ENCODE measurements at regions not wholly inside any gene's neighbourhood (a gene's known extent, or its start where the extent isn't known, plus 50 kb on each side); places are given as distances from the start of the nearest gene placed in this dataset.
A peak's percentile ranks its signal among the peaks of the same experiment; 100 is the strongest.
"Not testable (repeated sequence)": the region's sequence is repeated elsewhere in the genome, so short reads cannot be mapped to it uniquely, and the experiment has no call there.

DNA sequence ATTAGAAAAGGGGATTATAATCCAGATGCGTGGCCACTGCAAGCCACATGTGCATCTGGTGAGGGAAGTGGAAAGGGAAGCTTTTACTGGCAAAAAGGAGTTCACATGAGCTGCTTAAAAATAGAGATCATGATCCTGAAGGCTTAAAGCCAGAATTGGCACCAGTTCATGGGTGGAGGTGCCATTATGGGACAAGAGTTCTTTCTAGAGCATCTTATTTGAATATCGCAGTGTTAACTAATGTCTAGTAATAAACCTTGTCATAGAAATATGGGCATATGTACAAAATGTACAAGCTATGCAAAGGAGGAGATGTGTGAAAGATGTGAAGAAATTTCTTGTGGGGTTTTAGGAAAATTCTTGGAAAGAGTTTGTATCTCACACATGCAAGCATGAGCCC, 178.4 kb upstream of the CBLB start:
- no peak for ATAC-seq
- H3K4me1 Mint-ChIP-seq = no peaks in the 10 kb centered on the region

DNA sequence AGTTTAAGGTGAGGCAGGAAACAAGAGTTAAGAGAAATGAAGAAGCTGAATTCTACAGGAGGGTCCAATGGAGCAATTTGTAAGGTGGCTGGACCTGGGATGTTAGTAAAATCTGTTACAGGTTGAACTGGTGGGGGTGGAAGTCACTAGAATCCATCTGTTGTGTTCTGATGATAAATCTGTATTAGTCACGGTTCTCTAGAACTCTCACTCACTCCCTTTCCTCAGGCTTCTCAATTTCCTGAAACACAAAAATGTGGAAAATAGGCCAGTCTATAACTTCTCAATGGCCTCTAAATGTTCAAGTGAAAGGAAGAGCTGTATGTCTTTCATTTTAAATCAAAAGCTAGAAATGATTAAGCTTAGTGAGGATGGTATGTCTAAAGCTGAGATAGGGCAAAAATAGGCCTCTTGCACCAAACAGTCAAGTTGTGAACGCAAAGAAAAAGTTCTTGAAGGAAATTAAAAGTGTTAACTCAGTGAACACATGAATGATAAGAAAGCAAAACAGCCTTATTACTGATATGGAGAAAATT, 180.2 kb upstream of the CBLB start:
- no peak for DNase-seq
- no peaks in the 10 kb centered on the region for H3K9me3 ChIP-seq (ENCODE audit: control insufficient read depth, low read length, poor library complexity, severe bottlenecking)

More for the DNA sequence above, 178.4 kb upstream of the CBLB start:
- Mint-ChIP-seq H3K36me3 (ENCODE audit: low read depth) (peaks cover 2% of the 10 kb centered on the region), H3K27me3 (no peaks in the 10 kb centered on the region), H3K27ac (no peak overlapping the region), H3K4me3 (no peak overlapping the region)
- no peak for DNase-seq
- no peaks in the 10 kb centered on the region for H3K9me3 ChIP-seq (ENCODE audit: control insufficient read depth, low read length, poor library complexity, severe bottlenecking)

DNA sequence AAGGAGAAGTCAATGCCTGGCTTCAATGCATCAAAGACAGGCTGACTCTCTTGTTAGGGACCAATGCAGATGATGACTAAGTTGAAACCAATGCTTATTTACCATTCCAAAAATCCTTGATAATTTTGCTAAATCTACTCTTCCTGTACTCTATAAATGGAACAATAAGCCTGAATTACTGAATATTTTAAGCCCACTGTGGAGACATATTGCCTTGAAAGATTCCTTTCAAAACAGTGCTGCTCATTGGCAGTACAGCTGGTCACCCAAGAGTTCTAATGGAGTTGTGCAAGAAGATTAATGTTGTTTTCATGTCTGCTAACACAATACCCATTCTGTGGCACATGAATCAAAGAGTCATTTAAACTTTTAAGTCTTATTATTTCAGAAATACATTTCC, 181.0 kb upstream of the CBLB start:
- Mint-ChIP-seq H3K27ac (no peak overlapping the region), H3K27me3 (no peaks in the 10 kb centered on the region), H3K4me1 (no peaks in the 10 kb centered on the region), H3K4me3 (no peak overlapping the region), H3K36me3 (ENCODE audit: low read depth) (peaks cover 2% of the 10 kb centered on the region)
- DNase-seq (no peak), ATAC-seq (no peak)
- no peaks in the 10 kb centered on the region for H3K9me3 ChIP-seq (ENCODE audit: control insufficient read depth, low read length, poor library complexity, severe bottlenecking)

More for the DNA sequence above, 180.2 kb upstream of the CBLB start:
- Mint-ChIP-seq H3K27ac (no peak overlapping the region), H3K4me3 (no peak overlapping the region), H3K36me3 (ENCODE audit: low read depth) (peaks cover 2% of the 10 kb centered on the region), H3K27me3 (no peaks in the 10 kb centered on the region), H3K4me1 (no peaks in the 10 kb centered on the region)
- ATAC-seq = no peak

DNA sequence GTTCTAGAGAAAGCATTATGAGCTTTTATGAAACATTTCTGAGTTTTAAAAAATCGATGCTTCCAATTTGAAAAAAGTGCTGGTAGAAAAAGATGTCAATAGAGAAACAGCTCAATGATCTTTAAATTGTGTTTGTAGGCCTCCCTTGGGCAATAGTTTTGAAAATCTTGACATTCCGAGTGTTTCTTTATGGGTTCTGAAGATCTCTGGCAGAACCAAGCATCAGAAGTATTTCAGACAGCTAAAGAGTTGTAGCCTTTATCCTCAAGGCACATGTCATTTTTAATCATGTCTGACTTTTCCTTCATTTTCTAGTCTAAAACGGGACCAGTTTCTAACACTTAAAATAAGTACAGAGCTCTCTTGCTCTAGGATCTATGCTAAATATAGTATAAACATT, 188.1 kb upstream of the CBLB start:
- Mint-ChIP-seq H3K27me3 (no peaks in the 10 kb centered on the region), H3K4me1 (peaks cover 9% of the 10 kb centered on the region), H3K36me3 (ENCODE audit: low read depth) (no peaks in the 10 kb centered on the region), H3K4me3 (no peak overlapping the region), H3K27ac (no peak overlapping the region)
- no peaks in the 10 kb centered on the region for H3K9me3 ChIP-seq (ENCODE audit: control insufficient read depth, low read length, poor library complexity, severe bottlenecking)
- ATAC-seq = no peak
- DNase-seq = no peak

DNA sequence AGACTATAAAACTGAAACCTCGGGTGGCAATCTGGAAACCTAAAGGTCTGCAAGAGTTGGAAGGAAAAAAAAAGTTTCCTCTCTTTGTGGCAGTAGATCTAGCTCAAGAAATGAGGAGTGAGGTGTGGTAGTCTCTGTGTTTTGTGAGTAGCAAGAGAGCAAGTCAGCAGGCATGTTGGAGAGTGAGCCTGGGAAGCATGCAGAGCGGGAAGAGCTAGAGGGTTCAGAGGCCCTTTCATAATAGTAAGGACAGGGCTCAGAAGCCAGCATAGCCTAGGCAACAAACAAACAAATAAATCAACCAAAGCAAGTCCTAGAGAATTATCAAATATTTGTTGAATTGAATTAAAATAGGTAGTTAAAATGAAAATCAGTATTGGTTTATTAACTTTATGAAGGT, 189.7 kb upstream of the CBLB start:
- H3K4me1 Mint-ChIP-seq = peaks cover 9% of the 10 kb centered on the region
- H3K36me3 Mint-ChIP-seq (ENCODE audit: low read depth) = no peaks in the 10 kb centered on the region
- H3K27ac Mint-ChIP-seq = peak overlapping the region; percentile 80
- DNase-seq (no peak), ATAC-seq (no peak)
- H3K4me3 Mint-ChIP-seq = peak overlapping the region; percentile 10
- no peaks in the 10 kb centered on the region for H3K9me3 ChIP-seq (ENCODE audit: control insufficient read depth, low read length, poor library complexity, severe bottlenecking)
- H3K27me3 Mint-ChIP-seq = no peaks in the 10 kb centered on the region

DNA sequence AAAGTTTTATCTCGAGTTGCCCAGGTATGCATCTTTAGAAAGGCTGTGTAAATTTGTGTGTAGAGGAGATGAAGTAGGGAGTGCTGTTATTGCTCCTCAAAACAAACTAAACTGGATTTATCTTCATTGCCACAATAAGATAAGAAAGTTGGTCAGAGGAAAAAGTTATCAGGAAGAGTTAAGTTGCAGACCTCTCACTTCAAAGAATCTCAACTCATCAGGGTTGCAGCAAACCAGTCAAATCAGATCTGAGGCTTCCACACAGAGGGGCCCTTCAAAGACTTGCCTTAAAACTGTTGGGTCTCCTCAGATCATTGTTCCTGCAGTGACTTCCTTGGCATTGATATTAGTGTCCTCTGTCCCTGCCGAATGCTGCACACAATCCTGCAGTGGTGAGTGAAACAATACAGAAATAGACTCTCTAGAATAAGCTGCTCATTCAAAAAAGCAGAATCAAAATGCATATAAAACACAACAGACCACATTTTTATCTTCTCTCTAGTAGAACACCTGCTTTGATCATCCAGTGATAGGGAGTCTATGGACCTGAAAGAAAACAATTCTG, 191.2 kb upstream of the CBLB start:
- H3K9me3 ChIP-seq (ENCODE audit: control insufficient read depth, low read length, poor library complexity, severe bottlenecking) = no peaks in the 10 kb centered on the region
- no peak for ATAC-seq
- no peaks in the 10 kb centered on the region for H3K36me3 Mint-ChIP-seq (ENCODE audit: low read depth)

DNA sequence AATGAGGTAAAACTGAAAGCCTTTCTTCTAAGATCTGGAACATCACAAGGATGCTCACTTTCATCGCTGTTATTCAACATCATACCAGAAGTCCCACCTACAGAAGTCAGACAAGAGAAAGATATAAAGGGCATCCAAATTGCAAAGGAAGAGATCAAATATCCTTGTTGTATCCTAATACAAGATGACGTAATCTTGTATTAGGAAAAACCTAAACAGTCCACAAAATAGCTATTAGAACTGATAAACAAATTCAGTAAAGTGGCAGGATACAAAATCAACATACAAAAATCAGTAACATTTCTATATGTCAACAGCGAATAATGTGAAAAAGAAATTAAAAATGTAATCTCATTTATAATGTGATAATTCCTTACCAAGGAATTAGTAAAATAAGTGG, 195.1 kb upstream of the CBLB start:
- Mint-ChIP-seq H3K4me3 (no peak overlapping the region), H3K27me3 (no peaks in the 10 kb centered on the region), H3K36me3 (ENCODE audit: low read depth) (no peaks in the 10 kb centered on the region), H3K27ac (no peak overlapping the region), H3K4me1 (no peaks in the 10 kb centered on the region)
- ATAC-seq = no peak
- H3K9me3 ChIP-seq (ENCODE audit: control insufficient read depth, low read length, poor library complexity, severe bottlenecking) = no peaks in the 10 kb centered on the region
- DNase-seq = no peak

More for the DNA sequence above, 191.2 kb upstream of the CBLB start:
- DNase-seq = no peak
- no peak overlapping the region for H3K4me3 Mint-ChIP-seq
- H3K27me3 Mint-ChIP-seq = no peaks in the 10 kb centered on the region
- H3K27ac Mint-ChIP-seq = no peak overlapping the region
- H3K4me1 Mint-ChIP-seq = peaks cover 9% of the 10 kb centered on the region

DNA sequence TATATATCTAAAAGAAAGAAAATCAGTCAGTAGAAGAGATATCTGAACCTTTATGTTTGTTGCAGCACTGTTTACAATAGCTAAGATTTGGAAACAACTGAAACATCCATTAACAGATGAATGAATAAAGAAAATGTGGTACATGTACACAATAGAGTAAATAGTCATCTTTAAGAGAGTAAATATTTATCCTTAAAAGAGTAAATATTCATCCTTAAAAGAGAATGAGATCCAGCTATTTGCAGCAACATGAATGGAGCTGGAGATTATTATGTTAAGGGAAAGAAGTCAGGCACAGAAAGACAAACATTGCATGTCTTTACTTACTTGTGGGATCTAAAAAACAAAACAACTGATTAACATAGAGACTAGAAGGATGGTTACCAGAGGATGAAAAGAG, 197.0 kb upstream of the CBLB start:
- ATAC-seq (no peak), DNase-seq (no peak)
- Mint-ChIP-seq H3K27me3 (no peaks in the 10 kb centered on the region), H3K4me1 (no peaks in the 10 kb centered on the region), H3K36me3 (ENCODE audit: low read depth) (no peaks in the 10 kb centered on the region), H3K27ac (no peak overlapping the region), H3K4me3 (no peak overlapping the region)
- H3K9me3 ChIP-seq (ENCODE audit: control insufficient read depth, low read length, poor library complexity, severe bottlenecking) = peaks cover 2% of the 10 kb centered on the region

DNA sequence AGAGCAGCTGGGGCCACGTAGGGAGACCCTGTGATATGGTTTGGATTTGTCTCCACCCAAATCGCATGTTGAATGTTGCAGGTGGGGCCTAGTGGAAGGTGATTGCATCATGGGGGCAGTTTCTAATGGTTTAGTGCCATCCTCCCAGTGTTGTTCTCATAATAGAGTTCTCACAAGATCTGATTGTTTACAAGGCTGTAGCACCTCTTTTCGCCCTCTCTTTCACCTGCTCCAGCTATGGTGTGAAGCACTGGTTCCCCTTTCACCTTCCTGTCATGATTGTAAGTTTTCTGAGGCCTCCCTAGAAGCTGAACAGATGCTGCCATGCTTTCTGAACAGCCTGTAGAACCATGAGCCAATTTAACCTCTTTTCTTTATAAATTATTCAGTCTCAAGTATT, 198.9 kb upstream of the CBLB start:
- no peak for ATAC-seq

DNA sequence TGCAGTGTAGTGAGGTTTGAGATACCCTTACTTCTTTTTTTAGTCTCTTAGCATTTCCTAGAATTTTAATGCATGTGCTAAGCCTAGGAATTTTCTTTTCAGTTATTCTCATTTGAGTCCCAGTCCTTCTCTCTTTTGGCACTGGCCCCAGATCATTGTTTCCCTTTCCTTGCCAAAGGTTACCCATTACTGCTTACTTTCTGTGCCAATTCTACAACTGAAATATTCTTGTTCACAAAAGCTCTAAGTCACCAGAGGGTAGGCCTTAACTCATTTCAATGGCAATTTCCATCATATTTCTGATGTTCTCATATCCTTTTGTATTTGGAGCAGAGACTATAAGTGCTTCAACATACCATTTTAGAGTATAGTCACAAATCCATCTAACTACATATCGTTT, 199.6 kb upstream of the CBLB start:
- H3K27me3 Mint-ChIP-seq = no peaks in the 10 kb centered on the region
- DNase-seq (no peak), ATAC-seq (no peak)
- no peaks in the 10 kb centered on the region for H3K36me3 Mint-ChIP-seq (ENCODE audit: low read depth)
- no peak overlapping the region for H3K4me3 Mint-ChIP-seq
- peaks cover 2% of the 10 kb centered on the region for H3K9me3 ChIP-seq (ENCODE audit: control insufficient read depth, low read length, poor library complexity, severe bottlenecking)
- H3K4me1 Mint-ChIP-seq = no peaks in the 10 kb centered on the region
- H3K27ac Mint-ChIP-seq = no peak overlapping the region

More for the DNA sequence above, 198.9 kb upstream of the CBLB start:
- Mint-ChIP-seq H3K4me3 (no peak overlapping the region), H3K27me3 (no peaks in the 10 kb centered on the region), H3K27ac (no peak overlapping the region), H3K4me1 (no peaks in the 10 kb centered on the region), H3K36me3 (ENCODE audit: low read depth) (no peaks in the 10 kb centered on the region)
- DNase-seq = no peak
- peaks cover 2% of the 10 kb centered on the region for H3K9me3 ChIP-seq (ENCODE audit: control insufficient read depth, low read length, poor library complexity, severe bottlenecking)

DNA sequence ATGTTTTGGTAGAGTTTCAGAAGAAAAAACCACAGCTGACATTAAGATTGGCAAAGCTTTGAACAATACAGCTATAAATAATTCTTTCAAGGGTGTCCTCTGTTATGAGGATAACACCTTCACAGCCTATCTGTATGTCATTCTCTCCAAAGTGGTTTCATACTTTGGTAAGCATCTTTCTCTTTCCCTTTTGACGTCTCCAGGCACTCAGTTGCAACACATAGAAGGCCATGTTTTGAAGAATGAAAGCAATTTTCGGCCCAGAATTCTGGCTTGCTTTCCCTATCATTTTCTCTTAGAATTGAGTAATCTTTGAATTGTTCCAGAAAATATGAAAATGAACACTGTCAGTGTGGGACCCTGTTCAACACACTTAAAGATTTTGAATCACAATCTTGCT, 200.0 kb upstream of the CBLB start:
- Mint-ChIP-seq H3K4me3 (no peak overlapping the region), H3K36me3 (ENCODE audit: low read depth) (no peaks in the 10 kb centered on the region), H3K27me3 (no peaks in the 10 kb centered on the region), H3K4me1 (no peaks in the 10 kb centered on the region), H3K27ac (no peak overlapping the region)
- ATAC-seq (no peak), DNase-seq (no peak)
- H3K9me3 ChIP-seq (ENCODE audit: control insufficient read depth, low read length, poor library complexity, severe bottlenecking) = peaks cover 2% of the 10 kb centered on the region

DNA sequence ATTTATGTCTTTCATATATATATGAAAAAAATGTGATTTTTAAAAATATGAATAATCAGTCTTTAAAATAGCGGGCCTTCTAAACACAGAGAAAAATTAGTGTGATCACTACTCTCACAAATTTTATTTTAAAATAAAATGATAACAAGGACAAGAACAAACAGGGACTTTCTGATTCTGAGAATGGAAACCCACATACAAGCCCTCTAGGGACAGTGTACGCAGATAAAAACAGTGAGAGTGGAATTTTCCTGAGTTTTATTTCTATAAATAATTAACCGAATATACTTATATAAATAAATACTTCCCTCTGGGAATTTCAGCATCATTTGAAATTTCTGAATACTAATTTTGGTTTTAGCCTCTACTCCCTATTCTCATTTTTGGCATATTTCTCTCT, 201.4 kb upstream of the CBLB start:
- Mint-ChIP-seq H3K27ac (no peak overlapping the region), H3K4me1 (no peaks in the 10 kb centered on the region), H3K27me3 (no peaks in the 10 kb centered on the region), H3K4me3 (no peak overlapping the region), H3K36me3 (ENCODE audit: low read depth) (no peaks in the 10 kb centered on the region)
- no peak for DNase-seq
- no peak for ATAC-seq
- H3K9me3 ChIP-seq (ENCODE audit: control insufficient read depth, low read length, poor library complexity, severe bottlenecking) = peaks cover 2% of the 10 kb centered on the region

DNA sequence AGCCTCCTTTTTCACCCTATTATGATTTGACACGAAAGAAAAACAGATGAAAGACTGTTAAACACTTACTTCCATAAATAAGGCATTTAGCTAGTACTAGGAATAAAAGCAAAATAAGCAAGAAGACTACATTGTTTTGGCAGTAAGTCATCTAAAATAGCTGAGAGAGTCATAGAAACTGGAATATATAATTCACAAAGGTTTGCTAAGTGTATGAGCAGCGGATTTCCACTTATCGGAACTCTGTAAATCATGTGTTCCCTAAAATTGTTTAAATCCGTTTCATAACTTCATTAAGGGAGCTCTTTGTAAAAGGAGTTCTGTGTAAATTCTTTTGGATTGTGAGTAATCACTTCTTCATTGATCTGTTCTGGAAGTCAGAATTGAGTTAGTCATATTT, 202.5 kb upstream of the CBLB start:
- H3K4me3 Mint-ChIP-seq = no peak overlapping the region
- no peaks in the 10 kb centered on the region for H3K4me1 Mint-ChIP-seq
- no peak for DNase-seq
- H3K9me3 ChIP-seq (ENCODE audit: control insufficient read depth, low read length, poor library complexity, severe bottlenecking) = peaks cover 2% of the 10 kb centered on the region
- no peaks in the 10 kb centered on the region for H3K27me3 Mint-ChIP-seq
- H3K36me3 Mint-ChIP-seq (ENCODE audit: low read depth) = no peaks in the 10 kb centered on the region
- no peak overlapping the region for H3K27ac Mint-ChIP-seq
- ATAC-seq = no peak

DNA sequence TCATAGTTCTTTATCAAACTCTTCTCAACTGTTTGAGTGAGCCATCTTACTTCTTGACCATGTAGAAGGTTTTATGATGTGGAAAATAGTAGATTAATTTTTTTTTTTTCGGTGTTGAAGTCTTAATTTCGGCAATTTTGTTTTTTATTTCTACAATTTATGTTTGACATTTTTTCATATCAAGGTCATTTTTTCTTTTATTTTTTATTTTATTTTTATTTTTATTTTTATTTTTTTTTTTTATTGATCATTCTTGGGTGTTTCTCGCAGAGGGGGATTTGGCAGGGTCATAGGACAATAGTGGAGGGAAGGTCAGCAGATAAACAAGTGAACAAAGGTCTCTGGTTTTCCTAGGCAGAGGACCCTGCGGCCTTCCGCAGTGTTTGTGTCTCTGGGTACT, 203.8 kb upstream of the CBLB start:
- H3K27ac Mint-ChIP-seq; H3K27me3 Mint-ChIP-seq; H3K9me3 ChIP-seq (ENCODE audit: control insufficient read depth, low read length, poor library complexity, severe bottlenecking); ATAC-seq; DNase-seq; H3K36me3 Mint-ChIP-seq (ENCODE audit: low read depth); H3K4me3 Mint-ChIP-seq; H3K4me1 Mint-ChIP-seq: not testable (repeated sequence)
